ENCODE measurements at regions not wholly inside any gene's neighbourhood (a gene's known extent, or its start where the extent isn't known, plus 50 kb on each side); places are given as distances from the start of the nearest gene placed in this dataset.

GRCh38 chr9:118643118-118643517 lies 726.1 kb downstream of the BRINP1 start:
- ChIA-PET CTCF (no interaction called here), POLR2A (no interaction called here)

DNA sequence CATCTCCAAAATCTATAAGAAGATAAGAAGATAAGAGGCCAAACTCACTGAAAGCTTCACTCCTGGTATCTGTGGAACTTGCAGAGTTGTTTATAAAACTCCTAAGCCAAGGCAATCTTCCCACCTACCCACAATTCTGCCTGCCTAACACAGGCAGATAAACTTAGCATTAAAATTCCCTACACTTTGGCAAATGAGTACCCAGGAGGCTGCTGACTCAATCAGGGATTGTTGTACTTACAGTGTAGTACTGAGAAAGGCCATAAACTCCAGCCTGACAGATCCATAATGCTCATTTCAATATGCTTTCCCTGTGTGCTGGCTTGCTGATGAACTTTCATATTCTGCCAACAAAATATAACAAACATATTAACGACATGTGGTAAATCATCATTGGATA lies 725.2 kb downstream of the BRINP1 start:
- ATAC-seq (replicated peaks in 1 of 4) (no peak), DNase-seq (no peak)
- H3K36me3 ChIP-seq (ENCODE audit: control insufficient read depth in 2 of 2, extremely low read depth in 1 of 2, insufficient read depth in 1 of 2, low read length in 1 of 2): no peaks in the 10 kb centered on the region
- no peak overlapping the region for H3K27ac ChIP-seq (ENCODE audit: low read length)
- H3K4me3 Mint-ChIP-seq: no peak overlapping the region
- POLR2A ChIA-PET: no interaction called here
- no peaks in the 10 kb centered on the region for H3K27me3 ChIP-seq (replicated peaks in 1 of 2; ENCODE audit: control insufficient read depth in 2 of 2, extremely low read depth in 1 of 2, insufficient read depth in 2 of 2, low read length in 1 of 2)
- CTCF ChIA-PET: no interaction called here
- H3K9me3 Mint-ChIP-seq: peaks cover 23 to 30% (median 25%) of the 10 kb centered on the region in 3 donors
- no peaks in the 10 kb centered on the region for H3K4me1 Mint-ChIP-seq
- H3K4me1 ChIP-seq (ENCODE audit: control insufficient read depth in 1 of 2, extremely low read depth in 1 of 2, insufficient read depth in 2 of 2, low read length in 2 of 2): no peaks in the 10 kb centered on the region
- WGBS (ENCODE audit: insufficient coverage): no CpG with 5 or more reads among the region's 1 CpG
- no peaks in the 10 kb centered on the region for H3K27me3 Mint-ChIP-seq
- no peak overlapping the region for H3K4me3 ChIP-seq (ENCODE audit: control insufficient read depth in 1 of 2, extremely low read depth in 1 of 2, low read length in 1 of 2)
- H3K27ac Mint-ChIP-seq: no peak overlapping the region
- peaks cover 2% of the 10 kb centered on the region for H3K9me3 ChIP-seq
- no peaks in the 10 kb centered on the region for H3K36me3 Mint-ChIP-seq

More at GRCh38 chr9:118643118-118643517, 726.1 kb downstream of the BRINP1 start:
- no peak for DNase-seq
- no peaks in the 10 kb centered on the region for H3K27me3 ChIP-seq (replicated peaks in 1 of 2; ENCODE audit: control insufficient read depth in 2 of 2, extremely low read depth in 1 of 2, insufficient read depth in 2 of 2, low read length in 1 of 2)
- H3K27ac ChIP-seq (ENCODE audit: low read length): no peak overlapping the region
- H3K27me3 Mint-ChIP-seq: no peaks in the 10 kb centered on the region
- H3K4me3 ChIP-seq (ENCODE audit: control insufficient read depth in 1 of 2, extremely low read depth in 1 of 2, low read length in 1 of 2): no peak overlapping the region
- H3K27ac Mint-ChIP-seq: no peak overlapping the region
- no CpG with 5 or more reads among the region's 2 CpGs for WGBS (ENCODE audit: insufficient coverage)
- no peak overlapping the region for H3K4me3 Mint-ChIP-seq
- H3K9me3 ChIP-seq: peaks cover 2% of the 10 kb centered on the region
- no peaks in the 10 kb centered on the region for H3K4me1 ChIP-seq (ENCODE audit: control insufficient read depth in 1 of 2, extremely low read depth in 1 of 2, insufficient read depth in 2 of 2, low read length in 2 of 2)
- no peaks in the 10 kb centered on the region for H3K36me3 Mint-ChIP-seq
- H3K36me3 ChIP-seq (ENCODE audit: control insufficient read depth in 2 of 2, extremely low read depth in 1 of 2, insufficient read depth in 1 of 2, low read length in 1 of 2): no peaks in the 10 kb centered on the region
- no peak for ATAC-seq (replicated peaks in 1 of 4)
- H3K4me1 Mint-ChIP-seq: no peaks in the 10 kb centered on the region
- H3K9me3 Mint-ChIP-seq: peaks cover 26 to 33% (median 27%) of the 10 kb centered on the region in 3 donors

- no peaks in the 10 kb centered on the region for H3K27me3 Mint-ChIP-seq
Observed at GRCh38 chr9:118647331-118647730, 721.9 kb downstream of the BRINP1 start.

DNA sequence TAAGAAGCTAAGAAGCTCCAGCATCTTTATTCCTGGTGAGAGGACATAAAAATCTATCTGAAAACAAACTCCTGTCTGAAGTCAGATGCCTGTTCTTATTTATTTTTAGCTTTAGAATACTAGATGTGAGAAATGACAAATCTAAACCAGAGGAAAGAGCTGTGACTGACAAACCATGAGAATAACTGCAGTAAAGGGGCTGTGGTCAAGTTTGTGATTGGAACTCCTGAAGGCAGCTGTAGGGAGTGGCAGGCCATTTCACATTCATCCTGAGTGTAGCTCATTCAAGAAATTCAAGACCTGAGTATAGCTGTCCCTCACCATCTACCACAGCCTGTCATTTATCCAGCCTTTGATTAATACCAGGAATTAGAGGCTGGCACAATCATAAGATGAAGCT lies 718.8 kb downstream of the BRINP1 start:
- Mint-ChIP-seq H3K27ac (no peak overlapping the region), H3K4me1 (no peaks in the 10 kb centered on the region), H3K27me3 (no peaks in the 10 kb centered on the region), H3K4me3 (no peak overlapping the region), H3K36me3 (no peaks in the 10 kb centered on the region), H3K9me3 (peaks cover 11 to 27% (median 14%) of the 10 kb centered on the region in 3 donors)
- no peak overlapping the region for H3K27ac ChIP-seq (ENCODE audit: low read length)
- DNase-seq: no peak
- ChIA-PET CTCF (no interaction called here), POLR2A (no interaction called here)
- peaks cover 2% of the 10 kb centered on the region for H3K9me3 ChIP-seq
- H3K27me3 ChIP-seq (replicated peaks in 1 of 2; ENCODE audit: control insufficient read depth in 2 of 2, extremely low read depth in 1 of 2, insufficient read depth in 2 of 2, low read length in 1 of 2): no peaks in the 10 kb centered on the region
- no peaks in the 10 kb centered on the region for H3K4me1 ChIP-seq (ENCODE audit: control insufficient read depth in 1 of 2, extremely low read depth in 1 of 2, insufficient read depth in 2 of 2, low read length in 2 of 2)
- no peaks in the 10 kb centered on the region for H3K36me3 ChIP-seq (ENCODE audit: control insufficient read depth in 2 of 2, extremely low read depth in 1 of 2, insufficient read depth in 1 of 2, low read length in 1 of 2)
- no peak overlapping the region for H3K4me3 ChIP-seq (ENCODE audit: control insufficient read depth in 1 of 2, extremely low read depth in 1 of 2, low read length in 1 of 2)
- ATAC-seq (replicated peaks in 1 of 4): no peak

More at GRCh38 chr9:118647331-118647730, 721.9 kb downstream of the BRINP1 start:
- ATAC-seq (replicated peaks in 1 of 4): no peak
- CTCF ChIA-PET: no interaction called here
- Histone ChIP-seq H3K27ac (ENCODE audit: low read length) (no peak overlapping the region), H3K9me3 (peaks cover 2% of the 10 kb centered on the region), H3K36me3 (ENCODE audit: control insufficient read depth in 2 of 2, extremely low read depth in 1 of 2, insufficient read depth in 1 of 2, low read length in 1 of 2) (no peaks in the 10 kb centered on the region), H3K27me3 (replicated peaks in 1 of 2; ENCODE audit: control insufficient read depth in 2 of 2, extremely low read depth in 1 of 2, insufficient read depth in 2 of 2, low read length in 1 of 2) (no peaks in the 10 kb centered on the region), H3K4me3 (ENCODE audit: control insufficient read depth in 1 of 2, extremely low read depth in 1 of 2, low read length in 1 of 2) (no peak overlapping the region), H3K4me1 (ENCODE audit: control insufficient read depth in 1 of 2, extremely low read depth in 1 of 2, insufficient read depth in 2 of 2, low read length in 2 of 2) (no peaks in the 10 kb centered on the region)
- peaks cover 21 to 29% (median 29%) of the 10 kb centered on the region in 3 donors for H3K9me3 Mint-ChIP-seq
- POLR2A ChIA-PET: no interaction called here
- DNase-seq: no peak
- 67% methylated on average over 1 of the region's 1 CpG for WGBS (ENCODE audit: insufficient coverage)
- H3K4me1 Mint-ChIP-seq: no peaks in the 10 kb centered on the region
- no peaks in the 10 kb centered on the region for H3K36me3 Mint-ChIP-seq
- H3K27ac Mint-ChIP-seq: no peak overlapping the region
- H3K4me3 Mint-ChIP-seq: no peak overlapping the region

DNA sequence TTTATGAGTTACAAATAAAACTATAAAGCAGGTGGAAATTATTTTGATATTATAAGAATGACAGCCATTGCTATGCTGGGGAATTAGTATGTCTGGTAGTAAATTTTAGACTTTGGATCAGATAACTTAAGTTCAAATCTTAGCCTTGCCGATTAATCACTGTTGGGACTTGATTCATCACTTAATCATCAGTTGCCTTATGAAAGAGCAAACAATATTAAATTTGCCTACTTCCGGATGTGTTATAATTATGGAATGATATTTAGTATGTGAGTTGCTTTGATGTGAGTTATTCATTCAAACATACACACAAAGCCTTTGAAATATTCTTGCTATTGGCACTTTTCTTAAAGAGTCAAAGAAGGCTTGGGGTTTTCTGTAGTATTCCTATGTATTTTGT lies 717.7 kb downstream of the BRINP1 start:
- no peaks in the 10 kb centered on the region for H3K4me1 ChIP-seq (ENCODE audit: control insufficient read depth in 1 of 2, extremely low read depth in 1 of 2, insufficient read depth in 2 of 2, low read length in 2 of 2)
- no peaks in the 10 kb centered on the region for H3K4me1 Mint-ChIP-seq
- ChIA-PET CTCF (no interaction called here), POLR2A (no interaction called here)
- H3K27me3 Mint-ChIP-seq: no peaks in the 10 kb centered on the region
- no peaks in the 10 kb centered on the region for H3K27me3 ChIP-seq (replicated peaks in 1 of 2; ENCODE audit: control insufficient read depth in 2 of 2, extremely low read depth in 1 of 2, insufficient read depth in 2 of 2, low read length in 1 of 2)
- no peak overlapping the region for H3K4me3 Mint-ChIP-seq
- H3K4me3 ChIP-seq (ENCODE audit: control insufficient read depth in 1 of 2, extremely low read depth in 1 of 2, low read length in 1 of 2): no peak overlapping the region
- no CpG with 5 or more reads among the region's 2 CpGs for WGBS (ENCODE audit: insufficient coverage)
- H3K36me3 ChIP-seq (ENCODE audit: control insufficient read depth in 2 of 2, extremely low read depth in 1 of 2, insufficient read depth in 1 of 2, low read length in 1 of 2): no peaks in the 10 kb centered on the region
- H3K27ac Mint-ChIP-seq: no peak overlapping the region
- H3K9me3 Mint-ChIP-seq: peaks cover 7 to 19% (median 8%) of the 10 kb centered on the region in 3 donors
- no peak for DNase-seq
- H3K9me3 ChIP-seq: peaks cover 2% of the 10 kb centered on the region
- H3K36me3 Mint-ChIP-seq: no peaks in the 10 kb centered on the region
- no peak for ATAC-seq (replicated peaks in 1 of 4)
- H3K27ac ChIP-seq (ENCODE audit: low read length): no peak overlapping the region

DNA sequence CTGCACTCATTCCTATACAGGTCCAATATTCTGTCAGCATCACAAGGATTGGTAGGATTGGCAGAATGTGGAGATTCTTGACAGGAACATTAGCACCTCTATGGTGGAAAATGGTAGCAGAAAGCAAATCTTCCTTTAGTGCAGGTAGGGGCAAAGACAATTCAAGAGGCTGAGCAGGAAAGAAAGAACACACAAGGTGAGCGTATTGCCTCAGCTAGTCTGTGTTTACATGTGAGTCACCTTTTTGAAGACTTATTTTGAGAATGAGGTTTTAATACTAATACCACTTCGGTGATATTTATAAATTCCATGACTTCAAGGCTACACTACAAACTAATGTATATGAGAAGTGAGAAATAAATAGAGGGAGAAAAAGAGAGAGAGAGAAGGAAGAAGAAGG lies 717.0 kb downstream of the BRINP1 start:
- Histone ChIP-seq H3K27ac (ENCODE audit: low read length) (no peak overlapping the region), H3K4me1 (ENCODE audit: control insufficient read depth in 1 of 2, extremely low read depth in 1 of 2, insufficient read depth in 2 of 2, low read length in 2 of 2) (no peaks in the 10 kb centered on the region), H3K9me3 (no peaks in the 10 kb centered on the region), H3K36me3 (ENCODE audit: control insufficient read depth in 2 of 2, extremely low read depth in 1 of 2, insufficient read depth in 1 of 2, low read length in 1 of 2) (no peaks in the 10 kb centered on the region), H3K4me3 (ENCODE audit: control insufficient read depth in 1 of 2, extremely low read depth in 1 of 2, low read length in 1 of 2) (no peak overlapping the region), H3K27me3 (replicated peaks in 1 of 2; ENCODE audit: control insufficient read depth in 2 of 2, extremely low read depth in 1 of 2, insufficient read depth in 2 of 2, low read length in 1 of 2) (no peaks in the 10 kb centered on the region)
- CTCF ChIA-PET: no interaction called here
- H3K4me3 Mint-ChIP-seq: no peak overlapping the region
- DNase-seq: no peak
- WGBS (ENCODE audit: insufficient coverage): no CpG with 5 or more reads among the region's 2 CpGs
- H3K27ac Mint-ChIP-seq: no peak overlapping the region
- no peaks in the 10 kb centered on the region for H3K36me3 Mint-ChIP-seq
- H3K27me3 Mint-ChIP-seq: no peaks in the 10 kb centered on the region
- POLR2A ChIA-PET: no interaction called here
- no peak for ATAC-seq (replicated peaks in 1 of 4)
- peaks cover 6 to 19% (median 7%) of the 10 kb centered on the region in 3 donors for H3K9me3 Mint-ChIP-seq
- H3K4me1 Mint-ChIP-seq: no peaks in the 10 kb centered on the region

- Mint-ChIP-seq H3K4me1 (no peaks in the 10 kb centered on the region), H3K4me3 (no peak overlapping the region), H3K27me3 (no peaks in the 10 kb centered on the region), H3K27ac (no peak overlapping the region), H3K36me3 (no peaks in the 10 kb centered on the region), H3K9me3 (peaks cover 6 to 18% (median 7%) of the 10 kb centered on the region in 3 donors)
- DNase-seq: no peak
- Histone ChIP-seq H3K4me1 (ENCODE audit: control insufficient read depth in 1 of 2, extremely low read depth in 1 of 2, insufficient read depth in 2 of 2, low read length in 2 of 2) (no peaks in the 10 kb centered on the region), H3K27ac (ENCODE audit: low read length) (no peak overlapping the region), H3K9me3 (no peaks in the 10 kb centered on the region), H3K27me3 (replicated peaks in 1 of 2; ENCODE audit: control insufficient read depth in 2 of 2, extremely low read depth in 1 of 2, insufficient read depth in 2 of 2, low read length in 1 of 2) (no peaks in the 10 kb centered on the region), H3K4me3 (ENCODE audit: control insufficient read depth in 1 of 2, extremely low read depth in 1 of 2, low read length in 1 of 2) (no peak overlapping the region), H3K36me3 (ENCODE audit: control insufficient read depth in 2 of 2, extremely low read depth in 1 of 2, insufficient read depth in 1 of 2, low read length in 1 of 2) (no peaks in the 10 kb centered on the region)
- WGBS (ENCODE audit: insufficient coverage): no CpG with 5 or more reads among the region's 2 CpGs
- POLR2A ChIA-PET: no interaction called here
- no peak for ATAC-seq (replicated peaks in 1 of 4)
- CTCF ChIA-PET: no interaction called here
Observed at GRCh38 chr9:118652912-118653311, 716.3 kb downstream of the BRINP1 start.

Measured in T-cell (primary cell).